GM23338 (cell line): ENCODE measurements at regions not wholly inside any gene's neighbourhood (a gene's known extent, or its start where the extent isn't known, plus 50 kb on each side); places are given as distances from the start of the nearest gene placed in this dataset.

Source experiments
- EZH2 ChIP-seq: fragments of 200-600 bp; sonication (generic); IDR thresholded peaks from one replicate; pipeline ENCODE4 v1.8.0; 2017; ENCODE audit warnings: antibody characterized with exemption, mild to moderate bottlenecking, low read depth; ENCODE audit not compliant: unreplicated experiment
- EZH2phosphoT487 ChIP-seq: fragments of 200-600 bp; sonication (generic); IDR thresholded peaks from one replicate; pipeline ENCODE4 v1.8.1; 2018; ENCODE audit warnings: antibody characterized with exemption; ENCODE audit not compliant: unreplicated experiment
- POLR2AphosphoS5 ChIP-seq: IDR thresholded peaks from 2 replicates; pipeline ENCODE4 v1.6.1; 2016; ENCODE audit warnings: antibody characterized with exemption, low read depth
- ZNF114 ChIP-seq: fragments of 250-450 bp; sonication (Bioruptor Pico); IDR thresholded peaks from 2 replicates; pipeline ENCODE4 v1.5.0; 2020; ENCODE audit warnings: mild to moderate bottlenecking, moderate library complexity
- TF ChIP-seq, protein P1 (sequence below), 2 experiments: fragments of 200-600 bp in 1 of 2; sonication (generic) in 1 of 2; conservative IDR thresholded peaks; 2 replicates each; pipeline versions ENCODE4 v1.5.1 to v1.6.1; 2016 to 2017; ENCODE audit warnings: antibody characterized with exemption in 2 of 2, low read depth in 2 of 2, mild to moderate bottlenecking in 2 of 2, moderate library complexity in 1 of 2

DNA sequence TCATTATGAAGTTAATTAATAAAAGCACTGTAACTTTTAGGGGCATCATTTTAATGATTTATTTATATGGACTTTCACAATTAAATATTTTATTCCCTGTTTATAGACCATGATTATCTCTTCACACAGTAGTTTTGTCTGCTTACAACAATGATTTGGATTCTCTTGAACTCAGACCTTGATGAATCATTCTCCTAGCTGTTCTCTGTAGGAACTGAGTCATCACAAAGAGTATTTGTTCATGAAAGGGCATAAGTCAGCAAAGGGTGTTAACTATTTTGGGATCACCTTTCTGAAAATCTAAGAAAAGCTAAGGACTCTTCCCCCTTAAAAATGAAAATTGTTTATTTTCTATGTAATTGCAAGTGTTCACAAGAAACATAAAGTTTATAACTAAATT is 461.1 kb upstream of the UBE2E3 start:
- TF ChIP-seq, protein P1, sequence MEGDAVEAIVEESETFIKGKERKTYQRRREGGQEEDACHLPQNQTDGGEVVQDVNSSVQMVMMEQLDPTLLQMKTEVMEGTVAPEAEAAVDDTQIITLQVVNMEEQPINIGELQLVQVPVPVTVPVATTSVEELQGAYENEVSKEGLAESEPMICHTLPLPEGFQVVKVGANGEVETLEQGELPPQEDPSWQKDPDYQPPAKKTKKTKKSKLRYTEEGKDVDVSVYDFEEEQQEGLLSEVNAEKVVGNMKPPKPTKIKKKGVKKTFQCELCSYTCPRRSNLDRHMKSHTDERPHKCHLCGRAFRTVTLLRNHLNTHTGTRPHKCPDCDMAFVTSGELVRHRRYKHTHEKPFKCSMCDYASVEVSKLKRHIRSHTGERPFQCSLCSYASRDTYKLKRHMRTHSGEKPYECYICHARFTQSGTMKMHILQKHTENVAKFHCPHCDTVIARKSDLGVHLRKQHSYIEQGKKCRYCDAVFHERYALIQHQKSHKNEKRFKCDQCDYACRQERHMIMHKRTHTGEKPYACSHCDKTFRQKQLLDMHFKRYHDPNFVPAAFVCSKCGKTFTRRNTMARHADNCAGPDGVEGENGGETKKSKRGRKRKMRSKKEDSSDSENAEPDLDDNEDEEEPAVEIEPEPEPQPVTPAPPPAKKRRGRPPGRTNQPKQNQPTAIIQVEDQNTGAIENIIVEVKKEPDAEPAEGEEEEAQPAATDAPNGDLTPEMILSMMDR (conservative IDR thresholded peaks at IDR 0.05; ENCODE audit: low read depth in 2 of 2): no peak
- TF ChIP-seq POLR2AphosphoS5 (no peak), EZH2 (no peak), EZH2phosphoT487 (no peak), ZNF114 (CRISPR knock-in tag) (no peak)
